ENCODE measurements at regions not wholly inside any gene's neighbourhood (a gene's known extent, or its start where the extent isn't known, plus 50 kb on each side); places are given as distances from the start of the nearest gene placed in this dataset.

DNA sequence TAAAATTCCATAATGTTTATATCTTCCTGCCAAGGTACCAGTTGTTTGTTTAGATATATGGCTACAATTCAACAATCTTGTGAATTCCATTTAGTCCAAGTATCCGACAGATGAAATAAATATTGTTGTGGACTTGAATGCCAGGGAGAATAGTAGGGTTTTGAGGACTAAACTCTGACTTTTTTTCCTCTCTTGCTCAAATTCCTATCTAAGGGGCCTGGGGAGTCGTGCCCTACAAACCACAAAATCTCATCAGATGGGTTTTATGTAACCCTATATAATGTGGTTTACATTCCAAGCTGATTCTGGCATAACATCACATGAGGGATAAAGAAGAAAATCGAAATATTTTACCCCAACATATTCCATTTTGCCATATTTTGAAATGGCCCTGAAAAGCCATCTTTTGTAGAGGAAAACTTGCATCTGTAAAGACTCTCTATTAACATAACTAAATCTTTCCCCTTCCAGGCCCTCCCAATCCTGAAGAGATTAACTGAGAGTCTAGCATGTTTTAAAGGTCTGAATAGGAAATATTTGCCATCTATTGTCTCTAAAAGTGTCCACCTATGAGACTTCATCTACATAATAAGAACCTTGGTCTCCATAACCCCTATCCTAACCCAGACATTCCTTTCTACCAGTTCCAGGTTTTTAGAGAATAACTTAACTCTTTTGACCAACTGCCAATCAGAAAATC is 184.7 kb upstream of the KITLG start:
- no peaks in the 10 kb centered on the region for H3K9me3 ChIP-seq (ENCODE audit: control insufficient read depth in 2 of 2, insufficient read depth in 1 of 2, low read depth in 1 of 2, low read length in 1 of 2)
- 50 to 55% methylated on average over 3 of the region's 3 CpGs for WGBS, 2 donors

DNA sequence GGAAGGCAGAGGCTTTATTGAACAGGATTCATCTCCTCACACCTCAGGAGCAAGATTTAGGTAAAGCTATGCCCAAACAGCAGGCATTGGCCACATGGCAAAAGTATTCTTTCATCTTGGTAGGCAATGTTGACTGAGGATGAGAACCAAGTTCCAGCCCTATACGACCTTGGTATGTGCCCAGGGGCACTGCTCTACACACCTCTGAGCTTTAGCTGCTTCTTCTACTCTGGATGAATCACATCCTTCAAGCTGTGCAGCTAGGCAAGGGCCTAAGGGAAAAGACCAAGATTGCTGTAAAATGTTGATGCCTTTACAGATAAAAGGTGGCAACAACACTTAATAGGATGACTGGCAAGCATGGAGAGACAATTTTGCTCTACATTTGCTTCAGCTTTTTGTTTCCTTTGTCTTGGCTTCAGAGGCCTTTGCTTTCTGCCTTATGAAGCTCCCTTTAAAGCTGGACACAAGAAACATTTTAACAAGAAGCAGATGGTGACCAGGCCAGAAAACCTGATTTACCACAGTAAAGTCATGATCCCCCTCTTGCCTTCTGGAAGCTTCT is 183.3 kb upstream of the KITLG start:
- H3K36me3 ChIP-seq (ENCODE audit: control insufficient read depth in 2 of 2, insufficient read depth in 2 of 2, low read length in 1 of 2): no peaks in the 10 kb centered on the region
- H3K27me3 ChIP-seq (ENCODE audit: control insufficient read depth in 1 of 2, insufficient read depth in 2 of 2, low read length in 2 of 2): no peaks in the 10 kb centered on the region
- WGBS, 2 donors: 34 to 56% methylated on average over 1 of the region's 1 CpG
- H3K4me3 ChIP-seq (ENCODE audit: low read depth in 1 of 2, low read length in 2 of 2): no peak overlapping the region
- no peak overlapping the region for H3K27ac ChIP-seq (ENCODE audit: low read depth in 2 of 2, low read length in 1 of 2)
- H3K4me1 ChIP-seq (ENCODE audit: control insufficient read depth in 2 of 2, insufficient read depth in 2 of 2, low read length in 1 of 2): no peaks in the 10 kb centered on the region
- H3K9me3 ChIP-seq (ENCODE audit: control insufficient read depth in 2 of 2, insufficient read depth in 1 of 2, low read depth in 1 of 2, low read length in 1 of 2): no peaks in the 10 kb centered on the region

More for the DNA sequence above, 184.7 kb upstream of the KITLG start:
- no peaks in the 10 kb centered on the region for H3K4me1 ChIP-seq (ENCODE audit: control insufficient read depth in 2 of 2, insufficient read depth in 2 of 2, low read length in 1 of 2)
- H3K4me3 ChIP-seq (ENCODE audit: low read depth in 1 of 2, low read length in 2 of 2): no peak overlapping the region
- H3K36me3 ChIP-seq (ENCODE audit: control insufficient read depth in 2 of 2, insufficient read depth in 2 of 2, low read length in 1 of 2): no peaks in the 10 kb centered on the region
- H3K27ac ChIP-seq (ENCODE audit: low read depth in 2 of 2, low read length in 1 of 2): no peak overlapping the region
- no peaks in the 10 kb centered on the region for H3K27me3 ChIP-seq (ENCODE audit: control insufficient read depth in 1 of 2, insufficient read depth in 2 of 2, low read length in 2 of 2)

DNA sequence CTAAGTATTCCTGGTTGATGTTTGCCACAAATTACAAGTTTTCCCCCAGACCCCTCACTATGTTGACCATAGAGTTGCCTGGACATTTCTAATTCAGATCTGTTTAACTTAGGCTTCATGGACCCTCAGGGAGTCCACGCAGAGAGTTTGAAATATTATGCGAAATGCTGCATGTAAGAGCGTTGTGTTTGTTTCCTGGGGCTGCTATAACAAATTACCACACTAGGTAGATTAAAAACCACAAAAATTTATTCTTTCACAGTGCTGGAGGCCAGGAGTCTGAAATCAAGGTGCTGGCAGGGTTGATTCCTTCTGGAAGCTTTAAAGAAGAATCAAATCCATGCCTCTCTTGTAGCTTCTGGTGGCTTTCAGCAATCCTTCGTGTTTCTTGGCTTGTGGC is 177.9 kb upstream of the KITLG start:
- H3K4me3 ChIP-seq (ENCODE audit: low read depth in 1 of 2, low read length in 2 of 2): no peak overlapping the region
- no peaks in the 10 kb centered on the region for H3K36me3 ChIP-seq (ENCODE audit: control insufficient read depth in 2 of 2, insufficient read depth in 2 of 2, low read length in 1 of 2)
- no peaks in the 10 kb centered on the region for H3K27me3 ChIP-seq (ENCODE audit: control insufficient read depth in 1 of 2, insufficient read depth in 2 of 2, low read length in 2 of 2)
- H3K4me1 ChIP-seq (ENCODE audit: control insufficient read depth in 2 of 2, insufficient read depth in 2 of 2, low read length in 1 of 2): no peaks in the 10 kb centered on the region
- no peak overlapping the region for H3K27ac ChIP-seq (ENCODE audit: low read depth in 2 of 2, low read length in 1 of 2)
- WGBS, 2 donors: 83 to 85% methylated on average over 4 of the region's 4 CpGs
- H3K9me3 ChIP-seq (ENCODE audit: control insufficient read depth in 2 of 2, insufficient read depth in 1 of 2, low read depth in 1 of 2, low read length in 1 of 2): peaks cover 0 to 2% of the 10 kb centered on the region in 2 donors

DNA sequence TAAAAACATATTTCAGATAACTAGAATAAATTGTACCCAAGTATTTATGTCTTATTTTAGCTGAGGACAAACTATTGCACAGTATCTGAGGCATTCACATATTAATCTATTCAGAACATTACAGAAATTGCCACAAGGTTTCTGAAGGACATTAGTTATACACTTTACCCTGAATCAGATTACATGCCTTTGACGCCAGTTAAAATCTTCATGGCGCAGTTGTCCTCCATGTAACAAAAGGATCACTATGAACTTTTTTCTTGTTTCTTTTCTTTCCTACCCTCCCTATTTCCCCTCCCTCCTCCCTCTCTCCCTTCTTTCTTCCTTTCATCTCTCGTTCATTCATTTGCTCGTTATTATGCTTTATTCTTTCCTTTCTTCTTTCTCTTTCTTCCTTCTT is 176.6 kb upstream of the KITLG start:
- Histone ChIP-seq H3K4me3 (ENCODE audit: low read depth in 1 of 2, low read length in 2 of 2) (no peak overlapping the region), H3K27ac (ENCODE audit: low read depth in 2 of 2, low read length in 1 of 2) (no peak overlapping the region), H3K4me1 (ENCODE audit: control insufficient read depth in 2 of 2, insufficient read depth in 2 of 2, low read length in 1 of 2) (no peaks in the 10 kb centered on the region), H3K27me3 (ENCODE audit: control insufficient read depth in 1 of 2, insufficient read depth in 2 of 2, low read length in 2 of 2) (no peaks in the 10 kb centered on the region), H3K36me3 (ENCODE audit: control insufficient read depth in 2 of 2, insufficient read depth in 2 of 2, low read length in 1 of 2) (no peaks in the 10 kb centered on the region), H3K9me3 (ENCODE audit: control insufficient read depth in 2 of 2, insufficient read depth in 1 of 2, low read depth in 1 of 2, low read length in 1 of 2) (peaks cover 0 to 2% of the 10 kb centered on the region in 2 donors)
- WGBS, 2 donors: 87 to 89% methylated on average over 4 of the region's 4 CpGs

DNA sequence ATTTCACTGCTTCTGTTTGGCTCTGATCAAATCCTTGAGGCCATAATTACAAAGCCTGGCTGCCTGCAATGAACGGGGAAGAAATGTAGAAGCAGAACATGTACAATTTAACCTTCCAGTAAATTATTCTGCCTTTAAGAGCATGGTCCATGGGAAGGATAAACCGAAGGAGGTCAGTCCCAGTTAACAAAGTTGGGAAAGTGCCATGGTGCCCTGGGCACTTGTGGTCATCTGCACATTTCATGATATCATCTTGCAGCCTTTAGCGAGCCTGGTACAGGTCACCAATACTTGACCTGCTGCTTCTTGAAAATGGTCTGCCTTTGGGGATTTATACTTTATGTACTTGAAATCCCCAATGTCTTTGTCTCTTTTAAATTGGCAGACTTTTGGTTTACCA is 175.9 kb upstream of the KITLG start:
- H3K9me3 ChIP-seq (ENCODE audit: control insufficient read depth in 2 of 2, insufficient read depth in 1 of 2, low read depth in 1 of 2, low read length in 1 of 2): peaks cover 0 to 2% of the 10 kb centered on the region in 2 donors
- no peaks in the 10 kb centered on the region for H3K27me3 ChIP-seq (ENCODE audit: control insufficient read depth in 1 of 2, insufficient read depth in 2 of 2, low read length in 2 of 2)
- H3K4me3 ChIP-seq (ENCODE audit: low read depth in 1 of 2, low read length in 2 of 2): no peak overlapping the region
- no peak overlapping the region for H3K27ac ChIP-seq (ENCODE audit: low read depth in 2 of 2, low read length in 1 of 2)
- WGBS, 2 donors: 87 to 91% methylated on average over 3 of the region's 3 CpGs
- H3K36me3 ChIP-seq (ENCODE audit: control insufficient read depth in 2 of 2, insufficient read depth in 2 of 2, low read length in 1 of 2): no peaks in the 10 kb centered on the region
- no peaks in the 10 kb centered on the region for H3K4me1 ChIP-seq (ENCODE audit: control insufficient read depth in 2 of 2, insufficient read depth in 2 of 2, low read length in 1 of 2)

DNA sequence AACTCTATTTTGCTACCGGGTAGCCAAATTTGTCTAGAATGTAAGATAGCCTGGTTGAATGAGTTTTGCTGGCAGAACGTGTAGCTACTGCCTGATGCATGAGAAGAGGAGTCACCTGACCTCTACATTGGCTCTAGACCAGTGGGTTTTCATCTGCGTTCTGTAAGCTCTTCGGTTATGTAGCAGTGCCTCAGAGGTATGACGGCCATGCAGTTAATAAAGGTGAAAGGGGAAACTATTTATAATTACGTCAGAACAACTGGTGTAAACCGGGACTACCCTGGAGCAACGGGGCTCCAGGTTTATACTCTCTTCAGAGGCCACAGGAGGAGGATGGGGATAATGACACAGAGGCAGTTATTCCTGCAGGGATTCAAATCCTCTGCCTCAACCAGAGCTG is 173.4 kb upstream of the KITLG start:
- Histone ChIP-seq H3K27me3 (ENCODE audit: control insufficient read depth in 1 of 2, insufficient read depth in 2 of 2, low read length in 2 of 2) (no peaks in the 10 kb centered on the region), H3K4me1 (ENCODE audit: control insufficient read depth in 2 of 2, insufficient read depth in 2 of 2, low read length in 1 of 2) (no peaks in the 10 kb centered on the region), H3K36me3 (ENCODE audit: control insufficient read depth in 2 of 2, insufficient read depth in 2 of 2, low read length in 1 of 2) (no peaks in the 10 kb centered on the region), H3K27ac (ENCODE audit: low read depth in 2 of 2, low read length in 1 of 2) (no peak overlapping the region), H3K4me3 (ENCODE audit: low read depth in 1 of 2, low read length in 2 of 2) (no peak overlapping the region), H3K9me3 (ENCODE audit: control insufficient read depth in 2 of 2, insufficient read depth in 1 of 2, low read depth in 1 of 2, low read length in 1 of 2) (peaks cover 0 to 2% of the 10 kb centered on the region in 2 donors)
- 86 to 91% methylated on average over 8 of the region's 8 CpGs for WGBS, 2 donors

DNA sequence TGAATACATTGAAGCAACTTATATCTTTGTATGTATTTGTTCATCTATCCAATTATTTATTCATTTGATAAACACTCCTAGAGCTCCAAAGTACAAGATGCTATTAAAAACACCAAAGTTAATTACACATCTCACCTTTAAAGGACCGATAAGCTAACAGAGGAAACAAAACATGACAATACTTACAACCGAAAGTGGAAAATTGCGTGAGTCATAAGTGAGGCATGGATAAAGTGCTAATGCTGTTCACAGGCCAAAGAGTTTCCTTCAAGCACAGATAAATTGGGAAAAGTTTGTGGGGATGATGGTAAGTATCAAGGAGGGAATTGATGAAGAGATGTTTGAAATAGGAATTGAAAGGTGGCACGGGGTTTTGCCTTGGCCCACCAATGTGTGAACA is 172.8 kb upstream of the KITLG start:
- H3K36me3 ChIP-seq (ENCODE audit: control insufficient read depth in 2 of 2, insufficient read depth in 2 of 2, low read length in 1 of 2): no peaks in the 10 kb centered on the region
- H3K4me1 ChIP-seq (ENCODE audit: control insufficient read depth in 2 of 2, insufficient read depth in 2 of 2, low read length in 1 of 2): no peaks in the 10 kb centered on the region
- H3K27ac ChIP-seq (ENCODE audit: low read depth in 2 of 2, low read length in 1 of 2): no peak overlapping the region
- no peak overlapping the region for H3K4me3 ChIP-seq (ENCODE audit: low read depth in 1 of 2, low read length in 2 of 2)
- no peaks in the 10 kb centered on the region for H3K27me3 ChIP-seq (ENCODE audit: control insufficient read depth in 1 of 2, insufficient read depth in 2 of 2, low read length in 2 of 2)
- 69% methylated on average over 4 of the region's 4 CpGs for WGBS, 2 donors
- peaks cover 0 to 2% of the 10 kb centered on the region in 2 donors for H3K9me3 ChIP-seq (ENCODE audit: control insufficient read depth in 2 of 2, insufficient read depth in 1 of 2, low read depth in 1 of 2, low read length in 1 of 2)

DNA sequence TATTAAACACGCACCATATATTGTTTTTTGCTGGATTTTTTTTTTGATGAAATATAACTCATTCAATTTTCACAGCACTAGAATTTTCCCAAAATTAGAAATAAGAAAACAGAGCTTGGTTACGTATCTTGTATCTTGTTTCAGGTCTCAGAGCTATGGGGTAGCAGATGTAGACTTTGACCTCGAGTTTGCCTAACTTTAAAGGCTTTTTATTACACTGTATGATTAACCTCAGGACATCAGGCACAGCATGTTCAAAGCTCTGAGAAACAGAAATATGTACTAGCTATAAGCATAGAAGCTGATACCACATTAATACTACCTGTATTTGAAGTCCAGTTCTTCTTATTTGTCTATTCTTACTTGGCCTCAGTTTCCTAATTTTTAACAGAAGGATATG is 171.9 kb upstream of the KITLG start:
- H3K4me1 ChIP-seq (ENCODE audit: control insufficient read depth in 2 of 2, insufficient read depth in 2 of 2, low read length in 1 of 2): no peaks in the 10 kb centered on the region
- no peaks in the 10 kb centered on the region for H3K27me3 ChIP-seq (ENCODE audit: control insufficient read depth in 1 of 2, insufficient read depth in 2 of 2, low read length in 2 of 2)
- WGBS, 2 donors: 80 to 89% methylated on average over 3 of the region's 3 CpGs
- no peak overlapping the region for H3K4me3 ChIP-seq (ENCODE audit: low read depth in 1 of 2, low read length in 2 of 2)
- no peak overlapping the region for H3K27ac ChIP-seq (ENCODE audit: low read depth in 2 of 2, low read length in 1 of 2)
- no peaks in the 10 kb centered on the region for H3K36me3 ChIP-seq (ENCODE audit: control insufficient read depth in 2 of 2, insufficient read depth in 2 of 2, low read length in 1 of 2)
- peaks cover 0 to 2% of the 10 kb centered on the region in 2 donors for H3K9me3 ChIP-seq (ENCODE audit: control insufficient read depth in 2 of 2, insufficient read depth in 1 of 2, low read depth in 1 of 2, low read length in 1 of 2)

DNA sequence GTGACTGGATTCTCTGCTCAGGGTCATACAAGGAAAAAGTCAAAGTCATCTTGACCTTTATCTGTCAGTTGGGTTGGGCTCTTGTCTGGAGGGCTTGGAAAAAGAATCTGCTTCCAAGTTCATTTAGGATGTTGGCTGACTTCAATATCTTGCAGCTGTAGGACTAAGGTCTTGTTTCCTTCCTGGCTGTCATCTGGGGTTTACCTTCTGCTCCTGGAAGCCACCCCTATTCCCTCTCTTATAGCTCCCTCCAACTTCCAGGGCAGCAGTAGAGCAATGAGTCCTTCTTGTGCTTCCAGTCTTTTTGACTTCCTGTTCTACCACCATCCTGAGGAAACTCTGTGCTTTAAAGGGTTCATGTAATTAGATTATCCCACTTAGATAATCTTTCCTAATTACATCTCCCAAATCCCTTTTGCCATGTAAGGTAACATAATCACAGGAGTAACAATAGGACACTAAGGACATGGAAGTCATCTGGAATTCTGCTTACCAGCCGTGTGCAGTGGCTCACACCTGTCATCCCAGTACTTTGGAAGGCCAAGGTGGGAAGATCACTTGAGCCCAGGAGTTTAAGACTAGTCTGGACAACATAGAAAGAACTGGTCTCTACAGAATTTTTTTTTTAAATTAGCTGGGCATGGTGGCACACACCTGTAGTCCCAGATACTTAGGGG is 170.7 kb upstream of the KITLG start:
- Histone ChIP-seq H3K27me3 (ENCODE audit: control insufficient read depth in 1 of 2, insufficient read depth in 2 of 2, low read length in 2 of 2) (no peaks in the 10 kb centered on the region), H3K9me3 (ENCODE audit: control insufficient read depth in 2 of 2, insufficient read depth in 1 of 2, low read depth in 1 of 2, low read length in 1 of 2) (peaks cover 0 to 2% of the 10 kb centered on the region in 2 donors), H3K27ac (ENCODE audit: low read depth in 2 of 2, low read length in 1 of 2) (no peak overlapping the region), H3K4me1 (ENCODE audit: control insufficient read depth in 2 of 2, insufficient read depth in 2 of 2, low read length in 1 of 2) (no peaks in the 10 kb centered on the region), H3K36me3 (ENCODE audit: control insufficient read depth in 2 of 2, insufficient read depth in 2 of 2, low read length in 1 of 2) (no peaks in the 10 kb centered on the region), H3K4me3 (ENCODE audit: low read depth in 1 of 2, low read length in 2 of 2) (no peak overlapping the region)
- WGBS, 2 donors: 88 to 93% methylated on average over 1 of the region's 1 CpG

DNA sequence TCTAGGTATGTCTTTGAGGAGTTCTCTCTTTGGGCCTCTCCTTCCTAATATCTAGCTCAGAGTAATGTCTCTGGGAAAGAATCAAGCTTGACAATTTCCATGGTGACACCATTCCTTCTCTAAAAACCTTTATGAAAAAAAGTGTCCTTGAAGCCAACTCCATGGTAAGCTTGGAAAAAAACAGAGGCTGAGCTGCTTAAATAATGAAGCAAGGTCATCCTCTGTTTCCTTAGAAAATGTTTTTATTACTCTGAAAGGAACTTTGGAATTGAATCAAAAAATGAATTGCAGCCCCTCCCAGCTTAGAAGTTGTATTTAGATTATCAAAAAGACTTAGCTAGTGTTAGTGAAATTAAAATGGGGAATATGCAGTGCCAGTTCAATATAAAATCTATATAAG is 166.1 kb upstream of the KITLG start:
- Histone ChIP-seq H3K27ac (ENCODE audit: low read depth in 2 of 2, low read length in 1 of 2) (no peak overlapping the region), H3K4me3 (ENCODE audit: low read depth in 1 of 2, low read length in 2 of 2) (no peak overlapping the region), H3K27me3 (ENCODE audit: control insufficient read depth in 1 of 2, insufficient read depth in 2 of 2, low read length in 2 of 2) (no peaks in the 10 kb centered on the region), H3K36me3 (ENCODE audit: control insufficient read depth in 2 of 2, insufficient read depth in 2 of 2, low read length in 1 of 2) (no peaks in the 10 kb centered on the region), H3K9me3 (ENCODE audit: control insufficient read depth in 2 of 2, insufficient read depth in 1 of 2, low read depth in 1 of 2, low read length in 1 of 2) (no peaks in the 10 kb centered on the region), H3K4me1 (ENCODE audit: control insufficient read depth in 2 of 2, insufficient read depth in 2 of 2, low read length in 1 of 2) (no peaks in the 10 kb centered on the region)
